H1 (cell line): ENCODE measurements at regions not wholly inside any gene's neighbourhood (a gene's known extent, or its start where the extent isn't known, plus 50 kb on each side); places are given as distances from the start of the nearest gene placed in this dataset.

ENCODE experiments used
- CTCF ChIA-PET: fragments of 300-600 bp; sonication (Branson Sonifier 250); formaldehyde crosslinking; loops from one replicate; lab custom pipeline; 2021; ENCODE audit not compliant: partially characterized antibody; lab: Charles Lee
- POLR2A ChIA-PET: fragments of 300-600 bp; sonication (Branson Sonifier 250); formaldehyde crosslinking; loops from one replicate; lab custom pipeline; 2021; ENCODE audit warnings: inconsistent platforms; ENCODE audit not compliant: partially characterized antibody; lab: Charles Lee
- DNase-seq, 2 experiments: peaks; one replicate each; pipeline versions ENCODE4 v3.0.0 to v3.0.0-alpha.2; 2010 to 2022; ENCODE audit warnings: low spot score in 2 of 2, low read depth in 1 of 2, mixed read lengths in 1 of 2
- FAIRE-seq: peaks from 2 replicates; lab custom pipeline; 2011; peaks lifted over from hg19 to GRCh38; lab: Jason Lieb, UNC
- H2AFZ ChIP-seq: 2 replicates; pipeline ENCODE4 v1.8.1; 2012; ENCODE audit warnings: low read length, inconsistent platforms
- H2AK5ac ChIP-seq: 2 replicates; pipeline ENCODE4 v1.6.1; 2013; ENCODE audit warnings: low read depth, low read length
- H2BK120ac ChIP-seq: replicated peaks from 2 replicates; pipeline ENCODE3; 2013; ENCODE audit warnings: low read depth, low read length, inconsistent platforms
- H2BK12ac ChIP-seq: 2 replicates; pipeline ENCODE4 v1.6.1; 2013; ENCODE audit warnings: low read depth, low read length
- H2BK15ac ChIP-seq: 2 replicates; pipeline ENCODE4 v1.6.1; 2013; ENCODE audit warnings: low read length
- H2BK20ac ChIP-seq: 2 replicates; pipeline ENCODE4 v1.6.1; 2013; ENCODE audit warnings: low read length
- H2BK5ac ChIP-seq: 2 replicates; pipeline ENCODE4 v1.6.1; 2013; ENCODE audit warnings: low read depth, low read length
- H3K14ac ChIP-seq: 2 replicates; pipeline ENCODE4 v1.6.1; 2013; ENCODE audit warnings: inconsistent platforms; ENCODE audit not compliant: insufficient read length
- H3K18ac ChIP-seq: 2 replicates; pipeline ENCODE4 v1.6.1; 2013; ENCODE audit warnings: low read length; ENCODE audit errors: extremely low read depth
- H3K23ac ChIP-seq: 2 replicates; pipeline ENCODE4 v1.6.1; 2013; ENCODE audit warnings: inconsistent platforms; ENCODE audit not compliant: insufficient read length
- H3K23me2 ChIP-seq: 2 replicates; pipeline ENCODE4 v1.6.1; 2013; ENCODE audit warnings: low read depth, low read length
- H3K27ac ChIP-seq: 2 replicates; pipeline ENCODE4 v1.6.1; 2011; ENCODE audit warnings: low read depth, low read length, inconsistent platforms
- H3K27me3 ChIP-seq, 4 experiments: replicated peaks in 1 of 4; 1 replicate in 1 of 4; 2 replicates in 3 of 4; pipeline versions ENCODE4 v1.6.1 to v1.8.1; 2011 to 2013; ENCODE audit warnings: low read length in 3 of 4, mild to moderate bottlenecking in 3 of 4, inconsistent platforms in 2 of 4, mixed read lengths in 2 of 4, moderate library complexity in 1 of 4; ENCODE audit not compliant: control insufficient read depth in 3 of 4, insufficient read depth in 3 of 4; ENCODE audit errors: extremely low read depth in 1 of 4
- H3K36me3 ChIP-seq, 4 experiments: 2 replicates each; pipeline versions ENCODE4 v1.6.1 to v1.8.1; 2011 to 2013; ENCODE audit warnings: mild to moderate bottlenecking in 4 of 4, low read length in 3 of 4, moderate library complexity in 2 of 4, control low read depth in 1 of 4, inconsistent platforms in 1 of 4; ENCODE audit not compliant: insufficient read depth in 4 of 4, control insufficient read depth in 2 of 4
- H3K4ac ChIP-seq: replicated peaks from 2 replicates; pipeline ENCODE3; 2013; ENCODE audit warnings: low read length, low read depth, mixed read lengths, inconsistent platforms; ENCODE audit not compliant: insufficient read length
- H3K4me1 ChIP-seq, 4 experiments: replicated peaks in 1 of 4; 1 replicate in 1 of 4; 2 replicates in 3 of 4; pipeline versions ENCODE4 v1.6.1 to v1.8.1; 2011 to 2013; ENCODE audit warnings: low read length in 3 of 4, inconsistent platforms in 2 of 4, mixed read lengths in 1 of 4; ENCODE audit not compliant: insufficient read depth in 4 of 4, control insufficient read depth in 3 of 4
- H3K4me2 ChIP-seq, 2 experiments: 2 replicates each; pipeline versions ENCODE4 v1.6.1 to v1.8.1; 2011 to 2013; ENCODE audit warnings: low read depth in 2 of 2, low read length in 2 of 2, control low read depth in 1 of 2, inconsistent platforms in 1 of 2, mild to moderate bottlenecking in 1 of 2; ENCODE audit not compliant: insufficient read depth in 1 of 2
- H3K4me3 ChIP-seq, 4 experiments: fragments of 200-600, 300-600 bp in 1 of 4; sonication (generic), shearing (Covaris generic), sonication (Bioruptor Twin) in 1 of 4; 2 replicates each; pipeline versions ENCODE4 v1.5.1 to v1.8.1; 2011 to 2016; ENCODE audit warnings: low read length in 4 of 4, low read depth in 3 of 4, control low read depth in 2 of 4, inconsistent platforms in 2 of 4, mild to moderate bottlenecking in 2 of 4, mixed read lengths in 1 of 4, moderate library complexity in 1 of 4; ENCODE audit not compliant: insufficient read depth in 2 of 4; ENCODE audit errors: extremely low read depth in 1 of 4
- H3K56ac ChIP-seq: replicated peaks from 2 replicates; pipeline ENCODE3; 2013; ENCODE audit warnings: low read depth, mild to moderate bottlenecking, mixed read lengths, low read length, inconsistent platforms; ENCODE audit not compliant: insufficient read length
- H3K79me1 ChIP-seq: 2 replicates; pipeline ENCODE4 v1.6.1; 2013; ENCODE audit warnings: low read depth, low read length, control low read depth
- H3K79me2 ChIP-seq, 2 experiments: 2 replicates each; pipeline versions ENCODE4 v1.6.1 to v1.8.1; 2012 to 2013; ENCODE audit warnings: low read length in 2 of 2, mild to moderate bottlenecking in 2 of 2, inconsistent platforms in 1 of 2; ENCODE audit not compliant: insufficient read depth in 2 of 2, control insufficient read depth in 1 of 2
- H3K9ac ChIP-seq, 4 experiments: replicated peaks in 1 of 4; 1 replicate in 1 of 4; 2 replicates in 3 of 4; pipeline versions ENCODE4 v1.6.1 to v1.8.1; 2011 to 2013; ENCODE audit warnings: low read depth in 3 of 4, low read length in 3 of 4, control low read depth in 2 of 4, mild to moderate bottlenecking in 2 of 4, moderate library complexity in 2 of 4, inconsistent platforms in 1 of 4; ENCODE audit errors: extremely low read depth in 1 of 4
- H3K9me3 ChIP-seq, 2 experiments: 2 replicates each; pipeline versions ENCODE4 v1.6.1 to v1.8.1; 2012 to 2013; ENCODE audit warnings: mild to moderate bottlenecking in 2 of 2, moderate library complexity in 2 of 2, control low read depth in 1 of 2, inconsistent platforms in 1 of 2, low read depth in 1 of 2, low read length in 1 of 2, mixed read lengths in 1 of 2; ENCODE audit not compliant: insufficient read depth in 2 of 2
- H4K20me1 ChIP-seq, 2 experiments: replicated peaks in 1 of 2; 2 replicates each; pipeline versions ENCODE3 to v1.8.1; 2011 to 2013; ENCODE audit warnings: inconsistent platforms in 2 of 2, low read length in 2 of 2, mild to moderate bottlenecking in 1 of 2; ENCODE audit not compliant: insufficient read depth in 2 of 2, control insufficient read depth in 1 of 2
- H4K5ac ChIP-seq: 2 replicates; pipeline ENCODE4 v1.6.1; 2013; ENCODE audit warnings: low read length, low read depth, mixed read lengths, inconsistent platforms; ENCODE audit not compliant: insufficient read length
- H4K8ac ChIP-seq: 2 replicates; pipeline ENCODE4 v1.8.0; 2013; ENCODE audit warnings: mild to moderate bottlenecking, moderate library complexity, low read length, inconsistent platforms; ENCODE audit not compliant: insufficient read depth; ENCODE audit errors: extremely low read depth
- H4K91ac ChIP-seq: replicated peaks from 2 replicates; pipeline ENCODE3; 2013; ENCODE audit warnings: low read length, mixed read lengths, inconsistent platforms; ENCODE audit not compliant: insufficient read length
- ASH2L ChIP-seq: fragments of 200-600, 300-600 bp; sonication (generic); IDR thresholded peaks from one replicate; pipeline ENCODE4 v1.7.1; 2017; ENCODE audit warnings: low read length
- CHD1 ChIP-seq: IDR thresholded peaks from 2 replicates; pipeline ENCODE4 v1.6.1; 2012; ENCODE audit warnings: low read depth, low read length, improper control_type of control experiment
- CREB1 ChIP-seq: IDR thresholded peaks from 2 replicates; pipeline ENCODE4 v1.6.1; 2012; ENCODE audit warnings: inconsistent platforms
- EZH2 ChIP-seq: fragments of 200-600 bp; sonication (generic); IDR thresholded peaks from 2 replicates; pipeline ENCODE4 v1.7.1; 2012; ENCODE audit warnings: low read depth, mild to moderate bottlenecking, moderate library complexity, low read length, inconsistent platforms; ENCODE audit not compliant: severe bottlenecking
- HDAC6 ChIP-seq: IDR thresholded peaks from one replicate; pipeline ENCODE4 v1.7.1; 2012; ENCODE audit warnings: low read depth, mild to moderate bottlenecking, inconsistent platforms, low read length, moderate library complexity
- JUND ChIP-seq: IDR thresholded peaks from 2 replicates; pipeline ENCODE4 v1.6.1; 2011; ENCODE audit warnings: mild to moderate bottlenecking, improper control_type of control experiment, low read length
- POLR2A ChIP-seq, 2 experiments: IDR thresholded peaks; 1 replicate in 1 of 2; 2 replicates in 1 of 2; pipeline ENCODE4 v1.6.1; 2011; ENCODE audit warnings: low read depth in 2 of 2, low read length in 2 of 2, mild to moderate bottlenecking in 2 of 2; ENCODE audit errors: control extremely low read depth in 1 of 2
- POLR2AphosphoS5 ChIP-seq: IDR thresholded peaks from 2 replicates; pipeline ENCODE4 v1.6.1; 2011; ENCODE audit warnings: low read depth, low read length
- RNF2 ChIP-seq: fragments of 200-900, 300-1000 bp; sonication (generic); IDR thresholded peaks from 2 replicates; pipeline ENCODE4 v1.7.1; 2016; ENCODE audit warnings: borderline replicate concordance, low read depth, mild to moderate bottlenecking, antibody characterized with exemption, low read length; ENCODE audit not compliant: poor library complexity, severe bottlenecking; ENCODE audit errors: missing control alignments
- RXRA ChIP-seq: IDR thresholded peaks from 2 replicates; pipeline ENCODE4 v1.6.1; 2011; ENCODE audit warnings: low read depth, mild to moderate bottlenecking, low read length, moderate library complexity; ENCODE audit not compliant: insufficient read depth
- SRF ChIP-seq: IDR thresholded peaks from 2 replicates; pipeline ENCODE4 v1.6.1; 2011; ENCODE audit warnings: mild to moderate bottlenecking, low read depth, low read length, moderate library complexity
- TBP ChIP-seq: IDR thresholded peaks from 2 replicates; pipeline ENCODE4 v1.6.1; 2011; ENCODE audit warnings: low read depth, low read length, improper control_type of control experiment
- TCF12 ChIP-seq: IDR thresholded peaks from 2 replicates; pipeline ENCODE4 v1.6.1; 2011; ENCODE audit warnings: low read depth, mild to moderate bottlenecking, low read length
- whole genome bisulfite sequencing, 2 experiments: shearing (Covaris generic) in 1 of 2; methylation state at CpG; one replicate each; pipeline versions ENCODE4 v1.1.6 to v1.1.7; 2013 to 2015; ENCODE audit warnings: low lambda C conversion rate in 2 of 2, mixed read lengths in 2 of 2, inconsistent platforms in 1 of 2, low coverage in 1 of 2, missing lambda C conversion rate in 1 of 2; ENCODE audit not compliant: insufficient replicate concordance in 2 of 2, insufficient coverage in 1 of 2, insufficient read length in 1 of 2; ENCODE audit errors: extremely low coverage in 1 of 2, missing lambda C conversion rate in 1 of 2; 5-methylcytosine and 5-hydroxymethylcytosine counted together
- TF ChIP-seq, protein P1 (sequence below): IDR thresholded peaks from 2 replicates; pipeline ENCODE4 v1.6.1; 2012; ENCODE audit warnings: low read length, inconsistent platforms

DNA sequence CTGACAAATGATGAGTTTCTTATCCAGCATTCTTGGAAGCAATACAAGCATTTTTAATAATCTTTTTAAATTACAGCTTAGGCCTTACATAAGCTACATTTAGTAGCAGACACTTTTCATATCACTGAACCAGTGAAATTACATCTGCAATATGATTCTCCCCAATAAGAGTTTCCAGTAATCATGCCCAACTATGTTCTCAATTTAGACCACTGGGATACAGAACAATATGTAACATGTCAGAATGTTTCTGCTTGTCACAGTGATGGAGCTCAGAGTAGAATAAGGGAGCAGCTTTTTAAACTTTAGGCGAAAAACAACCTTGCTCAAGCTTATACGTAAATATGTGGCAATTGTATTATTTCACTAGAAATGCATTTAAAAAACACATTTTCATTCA lies 1132.2 kb downstream of the FAT4 start:
- Histone ChIP-seq H3K4me1 (peaks cover 0 to 4% (median under 1%) of the 10 kb centered on the region in 4 experiments; a peak in 1 of 7 replicates), H2AFZ (no peak overlapping the region), H3K27me3 (no peaks in the 10 kb centered on the region), H4K91ac (no peak overlapping the region), H4K8ac (no peak overlapping the region), H3K9ac (no peak overlapping the region), H3K79me1 (no peaks in the 10 kb centered on the region), H2BK5ac (no peak overlapping the region), H3K56ac (no peak overlapping the region), H3K79me2 (no peaks in the 10 kb centered on the region), H4K20me1 (no peaks in the 10 kb centered on the region), H2BK15ac (no peak overlapping the region), H2BK12ac (no peak overlapping the region), H3K23me2 (no peaks in the 10 kb centered on the region), H2AK5ac (no peak overlapping the region), H4K5ac (no peak overlapping the region), H3K4ac (no peak overlapping the region), H2BK120ac (no peak overlapping the region), H3K4me3 (no peak overlapping the region), H2BK20ac (no peak overlapping the region), H3K14ac (no peak overlapping the region), H3K9me3 (no peaks in the 10 kb centered on the region), H3K18ac (no peak overlapping the region), H3K36me3 (no peaks in the 10 kb centered on the region), H3K4me2 (no peak overlapping the region), H3K23ac (no peak overlapping the region), H3K27ac (no peak overlapping the region)
- ChIA-PET POLR2A (no interaction called here), CTCF (interaction anchor here (0.6 to 0.9 kb wide), 2 partner anchors 12 to 225 kb away, joined by 3 read pairs; no protein-coding TSS in a partner anchor)
- no peak for FAIRE-seq
- TF ChIP-seq TBP (no peak), HDAC6 (no peak), POLR2A (IDR thresholded peaks at IDR 0.05; ENCODE audit: control extremely low read depth in 1 of 2, low read depth in 2 of 2, low read length in 2 of 2) (no peak), EZH2 (no peak), JUND (no peak), RNF2 (no peak), CREB1 (no peak), TCF12 (no peak), CHD1 (no peak), POLR2AphosphoS5 (no peak), RXRA (no peak), SRF (no peak), ASH2L (no peak)
- TF ChIP-seq, protein P1, sequence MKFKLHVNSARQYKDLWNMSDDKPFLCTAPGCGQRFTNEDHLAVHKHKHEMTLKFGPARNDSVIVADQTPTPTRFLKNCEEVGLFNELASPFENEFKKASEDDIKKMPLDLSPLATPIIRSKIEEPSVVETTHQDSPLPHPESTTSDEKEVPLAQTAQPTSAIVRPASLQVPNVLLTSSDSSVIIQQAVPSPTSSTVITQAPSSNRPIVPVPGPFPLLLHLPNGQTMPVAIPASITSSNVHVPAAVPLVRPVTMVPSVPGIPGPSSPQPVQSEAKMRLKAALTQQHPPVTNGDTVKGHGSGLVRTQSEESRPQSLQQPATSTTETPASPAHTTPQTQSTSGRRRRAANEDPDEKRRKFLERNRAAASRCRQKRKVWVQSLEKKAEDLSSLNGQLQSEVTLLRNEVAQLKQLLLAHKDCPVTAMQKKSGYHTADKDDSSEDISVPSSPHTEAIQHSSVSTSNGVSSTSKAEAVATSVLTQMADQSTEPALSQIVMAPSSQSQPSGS: no peak
- no peak for DNase-seq
- 80% methylated on average over 2 of the region's 2 CpGs; no CpG with 5 or more reads in 1 of the 2 experiments for WGBS, 2 experiments
